ENCODE measurements at regions not wholly inside any gene's neighbourhood (a gene's known extent, or its start where the extent isn't known, plus 50 kb on each side); places are given as distances from the start of the nearest gene placed in this dataset.

GRCh38 chr13:85853901-85854663, 54.9 kb upstream of the SLITRK6 start:
- no peak overlapping the region for H3K4me3 ChIP-seq (ENCODE audit: low read depth, low read length, poor library complexity, severe bottlenecking)
- H3K9me3 ChIP-seq (ENCODE audit: low read depth, low read length, poor library complexity, severe bottlenecking): peaks cover 5% of the 10 kb centered on the region
- H3K27ac ChIP-seq (ENCODE audit: low read depth, low read length, poor library complexity, severe bottlenecking): no peak overlapping the region
- no TSS peak for BruUV-seq (replicated peaks)
- CTCF ChIA-PET: no interaction called here
- DNase-seq (ENCODE audit: low spot score): no peak
- H3K27me3 ChIP-seq (replicated peaks; ENCODE audit: insufficient read depth, low read depth, low read length, poor library complexity): no peaks in the 10 kb centered on the region
- POLR2A ChIA-PET (ENCODE audit: low non-redundant PET): no interaction called here
- intact Hi-C loops (cut with micrococcal nuclease; ENCODE audit: unreplicated experiment): no loop called here
- H3K36me3 ChIP-seq (ENCODE audit: insufficient read depth, low read length, poor library complexity, severe bottlenecking): no peaks in the 10 kb centered on the region
- no peak for TF ChIP-seq EZH2 (IDR thresholded peaks at IDR 0.05; ENCODE audit: borderline replicate concordance, low read depth, low read length, poor library complexity, severe bottlenecking)
- no peak for TF ChIP-seq CTCF (conservative IDR thresholded peaks at IDR 0.05; ENCODE audit: low read depth, low read length)
- no peaks in the 10 kb centered on the region for H3K4me1 ChIP-seq (ENCODE audit: insufficient read depth, low read length, poor library complexity, severe bottlenecking)

GRCh38 chr13:85853161-85853894, 54.1 kb upstream of the SLITRK6 start:
- TF ChIP-seq EZH2 (IDR thresholded peaks at IDR 0.05; ENCODE audit: borderline replicate concordance, low read depth, low read length, poor library complexity, severe bottlenecking) (no peak), CTCF (conservative IDR thresholded peaks at IDR 0.05; ENCODE audit: low read depth, low read length) (no peak)
- H3K27ac ChIP-seq (ENCODE audit: low read depth, low read length, poor library complexity, severe bottlenecking): no peak overlapping the region
- DNase-seq (ENCODE audit: low spot score): no peak
- H3K36me3 ChIP-seq (ENCODE audit: insufficient read depth, low read length, poor library complexity, severe bottlenecking): no peaks in the 10 kb centered on the region
- no peaks in the 10 kb centered on the region for H3K4me1 ChIP-seq (ENCODE audit: insufficient read depth, low read length, poor library complexity, severe bottlenecking)
- intact Hi-C loops (cut with micrococcal nuclease; ENCODE audit: unreplicated experiment): no loop called here
- ChIA-PET CTCF (no interaction called here), POLR2A (ENCODE audit: low non-redundant PET) (no interaction called here)
- H3K4me3 ChIP-seq (ENCODE audit: low read depth, low read length, poor library complexity, severe bottlenecking): no peak overlapping the region
- BruUV-seq (replicated peaks): no TSS peak
- H3K9me3 ChIP-seq (ENCODE audit: low read depth, low read length, poor library complexity, severe bottlenecking): peaks cover 5% of the 10 kb centered on the region
- H3K27me3 ChIP-seq (replicated peaks; ENCODE audit: insufficient read depth, low read depth, low read length, poor library complexity): no peaks in the 10 kb centered on the region

Data from A673 (cell line).